ENCODE measurements at regions not wholly inside any gene's neighbourhood (a gene's known extent, or its start where the extent isn't known, plus 50 kb on each side); places are given as distances from the start of the nearest gene placed in this dataset.

DNA sequence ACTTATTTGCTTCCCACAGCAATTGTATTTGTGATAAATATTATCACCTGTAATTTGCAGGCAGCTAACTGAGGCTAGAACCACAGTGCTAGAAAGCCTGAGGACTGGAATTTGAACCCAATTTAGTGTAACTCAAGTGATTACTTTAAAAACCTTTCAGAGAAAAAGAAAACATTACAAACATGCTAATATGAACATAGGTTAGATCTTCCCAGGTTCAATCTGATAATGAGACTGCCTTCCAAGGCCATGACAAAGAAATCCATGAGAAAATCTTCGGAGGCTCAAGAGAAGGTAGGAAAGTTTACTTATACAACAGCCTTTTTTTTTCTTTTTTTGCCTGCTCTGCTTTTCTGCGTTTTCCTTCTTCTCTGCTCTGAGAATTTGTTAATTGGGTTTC, 620.6 kb upstream of the CCNG1 start:
- ATAC-seq: no peak
- Histone ChIP-seq H3K4me3 (no peak overlapping the region), H3K27me3 (ENCODE audit: insufficient read depth) (no peaks in the 10 kb centered on the region), H3K9me2 (ENCODE audit: insufficient read depth) (no peaks in the 10 kb centered on the region), H3K36me3 (ENCODE audit: insufficient read depth) (no peaks in the 10 kb centered on the region), H2AFZ (no peak overlapping the region), H4K20me1 (replicated peaks; ENCODE audit: insufficient read depth) (no peaks in the 10 kb centered on the region), H3K4me1 (ENCODE audit: insufficient read depth) (no peaks in the 10 kb centered on the region), H3K79me2 (replicated peaks; ENCODE audit: insufficient read depth) (no peaks in the 10 kb centered on the region), H3K4me2 (no peak overlapping the region), H3K27ac (ENCODE audit: low read depth) (no peak overlapping the region), H3F3A (replicated peaks; ENCODE audit: low read depth) (no peaks in the 10 kb centered on the region)
- Mint-ChIP-seq H3K9me3 (peaks cover 5% of the 10 kb centered on the region; the same call in 1 of the 3 replicates), H3K36me3 (ENCODE audit: low read depth) (peaks cover 3% of the 10 kb centered on the region; the same call in 1 of the 3 replicates), H3K27ac (0 out of 2 replicates have a peak overlapping the region, but pooled peaks have one; percentile 22), H3K4me1 (peaks cover 8% of the 10 kb centered on the region; the same call in 1 of the 3 replicates), H3K4me3 (no peak overlapping the region), H3K27me3 (ENCODE audit: insufficient read depth, low read depth, poor library complexity) (no peaks in the 10 kb centered on the region)
- DNase-seq (ENCODE audit: low spot score): no peak
- TF ChIP-seq CTCF (conservative IDR thresholded peaks at IDR 0.05; ENCODE audit: low read depth in 2 of 2) (no peak), STAT1 (IDR thresholded peaks at IDR 0.05; ENCODE audit: unreplicated experiment) (no peak), CREB1 (CRISPR knock-in tag; IDR thresholded peaks at IDR 0.05; ENCODE audit: low read depth) (no peak), JUNB (IDR thresholded peaks at IDR 0.05; ENCODE audit: unreplicated experiment) (no peak), EZH2 (IDR thresholded peaks at IDR 0.05; ENCODE audit: low read depth, unreplicated experiment) (no peak), POLR2AphosphoS5 (IDR thresholded peaks at IDR 0.05; ENCODE audit: low read depth) (no peak), EZH2phosphoT487 (IDR thresholded peaks at IDR 0.05; ENCODE audit: unreplicated experiment) (no peak), ZNF114 (CRISPR knock-in tag; IDR thresholded peaks at IDR 0.05) (no peak), ZNF331 (CRISPR knock-in tag; IDR thresholded peaks at IDR 0.05; ENCODE audit: low read depth) (no peak), NANOG (IDR thresholded peaks at IDR 0.05; ENCODE audit: borderline replicate concordance) (no peak), REST (IDR thresholded peaks at IDR 0.05; ENCODE audit: unreplicated experiment) (no peak)
- TF ChIP-seq, protein P1, sequence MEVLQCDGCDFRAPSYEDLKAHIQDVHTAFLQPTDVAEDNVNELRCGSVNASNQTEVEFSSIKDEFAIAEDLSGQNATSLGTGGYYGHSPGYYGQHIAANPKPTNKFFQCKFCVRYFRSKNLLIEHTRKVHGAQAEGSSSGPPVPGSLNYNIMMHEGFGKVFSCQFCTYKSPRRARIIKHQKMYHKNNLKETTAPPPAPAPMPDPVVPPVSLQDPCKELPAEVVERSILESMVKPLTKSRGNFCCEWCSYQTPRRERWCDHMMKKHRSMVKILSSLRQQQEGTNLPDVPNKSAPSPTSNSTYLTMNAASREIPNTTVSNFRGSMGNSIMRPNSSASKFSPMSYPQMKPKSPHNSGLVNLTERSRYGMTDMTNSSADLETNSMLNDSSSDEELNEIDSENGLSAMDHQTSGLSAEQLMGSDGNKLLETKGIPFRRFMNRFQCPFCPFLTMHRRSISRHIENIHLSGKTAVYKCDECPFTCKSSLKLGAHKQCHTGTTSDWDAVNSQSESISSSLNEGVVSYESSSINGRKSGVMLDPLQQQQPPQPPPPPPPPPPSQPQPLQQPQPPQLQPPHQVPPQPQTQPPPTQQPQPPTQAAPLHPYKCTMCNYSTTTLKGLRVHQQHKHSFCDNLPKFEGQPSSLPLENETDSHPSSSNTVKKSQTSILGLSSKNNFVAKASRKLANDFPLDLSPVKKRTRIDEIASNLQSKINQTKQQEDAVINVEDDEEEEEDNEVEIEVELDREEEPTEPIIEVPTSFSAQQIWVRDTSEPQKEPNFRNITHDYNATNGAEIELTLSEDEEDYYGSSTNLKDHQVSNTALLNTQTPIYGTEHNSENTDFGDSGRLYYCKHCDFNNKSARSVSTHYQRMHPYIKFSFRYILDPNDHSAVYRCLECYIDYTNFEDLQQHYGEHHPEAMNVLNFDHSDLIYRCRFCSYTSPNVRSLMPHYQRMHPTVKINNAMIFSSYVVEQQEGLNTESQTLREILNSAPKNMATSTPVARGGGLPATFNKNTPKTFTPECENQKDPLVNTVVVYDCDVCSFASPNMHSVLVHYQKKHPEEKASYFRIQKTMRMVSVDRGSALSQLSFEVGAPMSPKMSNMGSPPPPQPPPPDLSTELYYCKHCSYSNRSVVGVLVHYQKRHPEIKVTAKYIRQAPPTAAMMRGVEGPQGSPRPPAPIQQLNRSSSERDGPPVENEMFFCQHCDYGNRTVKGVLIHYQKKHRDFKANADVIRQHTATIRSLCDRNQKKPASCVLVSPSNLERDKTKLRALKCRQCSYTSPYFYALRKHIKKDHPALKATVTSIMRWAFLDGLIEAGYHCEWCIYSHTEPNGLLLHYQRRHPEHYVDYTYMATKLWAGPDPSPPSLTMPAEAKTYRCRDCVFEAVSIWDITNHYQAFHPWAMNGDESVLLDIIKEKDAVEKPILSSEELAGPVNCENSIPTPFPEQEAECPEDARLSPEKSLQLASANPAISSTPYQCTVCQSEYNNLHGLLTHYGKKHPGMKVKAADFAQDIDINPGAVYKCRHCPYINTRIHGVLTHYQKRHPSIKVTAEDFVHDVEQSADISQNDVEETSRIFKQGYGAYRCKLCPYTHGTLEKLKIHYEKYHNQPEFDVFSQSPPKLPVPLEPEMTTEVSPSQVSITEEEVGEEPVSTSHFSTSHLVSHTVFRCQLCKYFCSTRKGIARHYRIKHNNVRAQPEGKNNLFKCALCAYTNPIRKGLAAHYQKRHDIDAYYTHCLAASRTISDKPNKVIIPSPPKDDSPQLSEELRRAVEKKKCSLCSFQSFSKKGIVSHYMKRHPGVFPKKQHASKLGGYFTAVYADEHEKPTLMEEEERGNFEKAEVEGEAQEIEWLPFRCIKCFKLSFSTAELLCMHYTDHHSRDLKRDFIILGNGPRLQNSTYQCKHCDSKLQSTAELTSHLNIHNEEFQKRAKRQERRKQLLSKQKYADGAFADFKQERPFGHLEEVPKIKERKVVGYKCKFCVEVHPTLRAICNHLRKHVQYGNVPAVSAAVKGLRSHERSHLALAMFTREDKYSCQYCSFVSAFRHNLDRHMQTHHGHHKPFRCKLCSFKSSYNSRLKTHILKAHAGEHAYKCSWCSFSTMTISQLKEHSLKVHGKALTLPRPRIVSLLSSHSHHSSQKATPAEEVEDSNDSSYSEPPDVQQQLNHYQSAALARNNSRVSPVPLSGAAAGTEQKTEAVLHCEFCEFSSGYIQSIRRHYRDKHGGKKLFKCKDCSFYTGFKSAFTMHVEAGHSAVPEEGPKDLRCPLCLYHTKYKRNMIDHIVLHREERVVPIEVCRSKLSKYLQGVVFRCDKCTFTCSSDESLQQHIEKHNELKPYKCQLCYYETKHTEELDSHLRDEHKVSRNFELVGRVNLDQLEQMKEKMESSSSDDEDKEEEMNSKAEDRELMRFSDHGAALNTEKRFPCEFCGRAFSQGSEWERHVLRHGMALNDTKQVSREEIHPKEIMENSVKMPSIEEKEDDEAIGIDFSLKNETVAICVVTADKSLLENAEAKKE (CRISPR knock-in tag; IDR thresholded peaks at IDR 0.05): no peak
- TF ChIP-seq, protein P2, sequence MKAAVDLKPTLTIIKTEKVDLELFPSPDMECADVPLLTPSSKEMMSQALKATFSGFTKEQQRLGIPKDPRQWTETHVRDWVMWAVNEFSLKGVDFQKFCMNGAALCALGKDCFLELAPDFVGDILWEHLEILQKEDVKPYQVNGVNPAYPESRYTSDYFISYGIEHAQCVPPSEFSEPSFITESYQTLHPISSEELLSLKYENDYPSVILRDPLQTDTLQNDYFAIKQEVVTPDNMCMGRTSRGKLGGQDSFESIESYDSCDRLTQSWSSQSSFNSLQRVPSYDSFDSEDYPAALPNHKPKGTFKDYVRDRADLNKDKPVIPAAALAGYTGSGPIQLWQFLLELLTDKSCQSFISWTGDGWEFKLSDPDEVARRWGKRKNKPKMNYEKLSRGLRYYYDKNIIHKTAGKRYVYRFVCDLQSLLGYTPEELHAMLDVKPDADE (IDR thresholded peaks at IDR 0.05): no peak

All from GM23338 (cell line).